HCT116 (cell line): ENCODE measurements at regions not wholly inside any gene's neighbourhood (a gene's known extent, or its start where the extent isn't known, plus 50 kb on each side); places are given as distances from the start of the nearest gene placed in this dataset.
"Not testable (repeated sequence)": the region's sequence is repeated elsewhere in the genome, so short reads cannot be mapped to it uniquely, and the experiment has no call there.

Source experiments
- ATAC-seq: fragments of 200-7000 bp; cut with Tn5 transposase; 2 replicates; pipeline ENCODE4 v1.9.1; 2020; ENCODE audit warnings: mild to moderate bottlenecking, moderate library complexity
- BruUV-seq: library from RNA; stranded (reverse); fragments of 400-500 nt; replicated peaks from 2 replicates; lab custom pipeline; 2021; lab: Mats Ljungman, UMichigan
- CTCF ChIA-PET: fragments of 300-600 bp; sonication (Branson Sonifier 250); formaldehyde crosslinking; loops from one replicate; lab custom pipeline; 2021; ENCODE audit warnings: antibody characterized with exemption; lab: Charles Lee
- POLR2A ChIA-PET: fragments of 300-600, 350-600 bp; sonication (Branson Sonifier 250); formaldehyde crosslinking; loops from one replicate; lab custom pipeline; 2021; ENCODE audit warnings: antibody characterized with exemption; lab: Charles Lee
- RAD21 ChIA-PET, 2 experiments: fragments of 300-600 bp; sonication (Branson Sonifier 250); formaldehyde crosslinking; loops; one replicate each; lab custom pipeline; 2023; ENCODE audit warnings: low total read pairs in 2 of 2; ENCODE audit not compliant: uncharacterized antibody in 2 of 2, unreplicated experiment in 2 of 2, low non-redundant PET in 1 of 2; lab: Charles Lee
- DNase-seq: peaks from one replicate; pipeline ENCODE4 v3.0.0-alpha.2; 2010; ENCODE audit warnings: low read depth, low spot score
- H2AFZ ChIP-seq: fragments of 200-600 bp; shearing (Covaris generic), sonication (generic); 2 replicates; pipeline ENCODE4 v1.6.1; 2017; ENCODE audit warnings: low read depth, mixed run types, mixed read lengths, antibody characterized with exemption, low read length; ENCODE audit not compliant: poor library complexity, severe bottlenecking
- H3K27ac ChIP-seq: 2 replicates; pipeline ENCODE4 v1.5.1; 2012; ENCODE audit warnings: low read depth, low read length
- H3K27me3 ChIP-seq: fragments of 200-600 bp; sonication (generic); 2 replicates; pipeline ENCODE4 v1.6.1; 2016; ENCODE audit warnings: mixed run types, low read length, mixed read lengths; ENCODE audit not compliant: insufficient read depth
- H3K36me3 ChIP-seq, 2 experiments: fragments of 200-500 bp in 1 of 2; fragments of 200-600 bp in 1 of 2; sonication (Bioruptor generic) in 1 of 2; sonication (generic) in 1 of 2; 2 replicates each; pipeline versions ENCODE4 v1.5.1 to v1.6.1; 2014 to 2016; ENCODE audit warnings: low read length in 2 of 2, inconsistent platforms in 1 of 2, mixed read lengths in 1 of 2, mixed run types in 1 of 2; ENCODE audit not compliant: insufficient read depth in 2 of 2, control insufficient read depth in 1 of 2
- H3K4me1 ChIP-seq, 2 experiments: fragments of 200-600 bp in 1 of 2; sonication (generic) in 1 of 2; 2 replicates each; pipeline versions ENCODE4 v1.5.1 to v1.6.1; 2012 to 2017; ENCODE audit warnings: low read length in 2 of 2, inconsistent platforms in 1 of 2, mild to moderate bottlenecking in 1 of 2, mixed read lengths in 1 of 2, mixed run types in 1 of 2, moderate library complexity in 1 of 2; ENCODE audit not compliant: insufficient read depth in 2 of 2, control insufficient read depth in 1 of 2
- H3K4me2 ChIP-seq: fragments of 200-600 bp; sonication (generic); 2 replicates; pipeline ENCODE4 v1.6.1; 2017; ENCODE audit warnings: mixed run types, low read length, mixed read lengths
- H3K4me3 ChIP-seq, 2 experiments: fragments of 200-600 bp in 1 of 2; sonication (generic) in 1 of 2; replicated peaks in 1 of 2; 2 replicates each; pipeline ENCODE4 v1.5.1; 2011 to 2016; ENCODE audit warnings: low read length in 2 of 2, control low read depth in 1 of 2, low read depth in 1 of 2, mild to moderate bottlenecking in 1 of 2, mixed read lengths in 1 of 2, mixed run types in 1 of 2
- H3K79me2 ChIP-seq: fragments of 200-600 bp; sonication (generic); 2 replicates; pipeline ENCODE4 v1.6.1; 2017; ENCODE audit warnings: mild to moderate bottlenecking, mixed run types, low read length, moderate library complexity, mixed read lengths; ENCODE audit not compliant: insufficient read depth
- H3K9ac ChIP-seq: fragments of 200-600 bp; sonication (generic); 2 replicates; pipeline ENCODE4 v1.6.1; 2016; ENCODE audit warnings: low read length, mixed read lengths
- H3K9me2 ChIP-seq: fragments of 200-600 bp; sonication (generic), shearing (Covaris generic); 2 replicates; pipeline ENCODE4 v1.6.1; 2017; ENCODE audit warnings: mixed run types, mild to moderate bottlenecking, moderate library complexity; ENCODE audit not compliant: insufficient read depth
- H3K9me3 ChIP-seq, 2 experiments: fragments of 200-500 bp in 1 of 2; fragments of 200-600 bp in 1 of 2; sonication (Bioruptor generic) in 1 of 2; sonication (generic) in 1 of 2; 2 replicates each; pipeline ENCODE4 v1.6.1; 2014 to 2017; ENCODE audit warnings: low read length in 2 of 2, mixed read lengths in 2 of 2, inconsistent platforms in 1 of 2, low read depth in 1 of 2, mild to moderate bottlenecking in 1 of 2, mixed run types in 1 of 2, moderate library complexity in 1 of 2; ENCODE audit not compliant: control insufficient read depth in 1 of 2, insufficient read depth in 1 of 2
- H4K20me1 ChIP-seq: fragments of 200-600 bp; sonication (generic), shearing (Covaris generic); 2 replicates; pipeline ENCODE4 v1.6.1; 2017; ENCODE audit warnings: mixed run types, mild to moderate bottlenecking, moderate library complexity; ENCODE audit not compliant: insufficient read depth
- CBX3 ChIP-seq: IDR thresholded peaks from 2 replicates; pipeline ENCODE4 v1.6.1; 2012; ENCODE audit warnings: low read depth
- CEBPB ChIP-seq: IDR thresholded peaks from 2 replicates; pipeline ENCODE4 v1.6.1; 2012; ENCODE audit warnings: low read depth
- EGR1 ChIP-seq: IDR thresholded peaks from 2 replicates; pipeline ENCODE4 v1.6.1; 2012; ENCODE audit warnings: low read depth
- ELF1 ChIP-seq: IDR thresholded peaks from 2 replicates; pipeline ENCODE4 v1.6.1; 2012; ENCODE audit warnings: low read depth, borderline replicate concordance
- EZH2 ChIP-seq: fragments of 200-600 bp; sonication (generic); IDR thresholded peaks from 2 replicates; pipeline ENCODE4 v1.6.1; 2017; ENCODE audit warnings: antibody characterized with exemption, mixed run types
- EZH2phosphoT487 ChIP-seq: fragments of 200-600 bp; IDR thresholded peaks from 2 replicates; pipeline ENCODE4 v1.6.1; 2018; ENCODE audit warnings: antibody characterized with exemption, borderline replicate concordance
- FOSL1 ChIP-seq: IDR thresholded peaks from 2 replicates; pipeline ENCODE4 v1.6.1; 2012; ENCODE audit warnings: low read depth
- POLR2A ChIP-seq: IDR thresholded peaks from 2 replicates; pipeline ENCODE4 v1.7.0; 2011; ENCODE audit warnings: borderline replicate concordance; ENCODE audit not compliant: insufficient read depth, insufficient read length; ENCODE audit errors: extremely low read depth
- POLR2AphosphoS5 ChIP-seq: IDR thresholded peaks from 2 replicates; pipeline ENCODE4 v1.6.1; 2011; ENCODE audit warnings: mild to moderate bottlenecking, low read depth, low read length, moderate library complexity
- RAD21 ChIP-seq: IDR thresholded peaks from 2 replicates; pipeline ENCODE4 v1.6.1; 2012; ENCODE audit warnings: low read depth, mild to moderate bottlenecking
- REST ChIP-seq: IDR thresholded peaks from 2 replicates; pipeline ENCODE4 v1.6.1; 2012; ENCODE audit warnings: low read depth
- SIN3A ChIP-seq: IDR thresholded peaks from 2 replicates; pipeline ENCODE4 v1.6.1; 2012; ENCODE audit warnings: low read depth
- ZBTB33 ChIP-seq: IDR thresholded peaks from 2 replicates; pipeline ENCODE4 v1.6.1; 2011; ENCODE audit warnings: mild to moderate bottlenecking, low read length, moderate library complexity; ENCODE audit not compliant: insufficient replicate concordance; ENCODE audit errors: extremely low read depth
- ZFX ChIP-seq: fragments of 450-650 bp; IDR thresholded peaks from 2 replicates; pipeline ENCODE4 v1.6.1; 2017
- ZNF274 ChIP-seq: fragments of 200-500 bp; sonication (Bioruptor generic); IDR thresholded peaks from 2 replicates; pipeline ENCODE4 v1.6.1; 2014; ENCODE audit warnings: mild to moderate bottlenecking, low read depth, low read length, inconsistent platforms
- intact Hi-C: fragments of 100-400 bp; cut with micrococcal nuclease; formaldehyde crosslinking; loops from 2 replicates; pipeline ENCODE4 v1.10.0; 2022
- TF ChIP-seq, protein P1 (sequence below): IDR thresholded peaks from 2 replicates; pipeline ENCODE4 v1.6.1; 2012

DNA sequence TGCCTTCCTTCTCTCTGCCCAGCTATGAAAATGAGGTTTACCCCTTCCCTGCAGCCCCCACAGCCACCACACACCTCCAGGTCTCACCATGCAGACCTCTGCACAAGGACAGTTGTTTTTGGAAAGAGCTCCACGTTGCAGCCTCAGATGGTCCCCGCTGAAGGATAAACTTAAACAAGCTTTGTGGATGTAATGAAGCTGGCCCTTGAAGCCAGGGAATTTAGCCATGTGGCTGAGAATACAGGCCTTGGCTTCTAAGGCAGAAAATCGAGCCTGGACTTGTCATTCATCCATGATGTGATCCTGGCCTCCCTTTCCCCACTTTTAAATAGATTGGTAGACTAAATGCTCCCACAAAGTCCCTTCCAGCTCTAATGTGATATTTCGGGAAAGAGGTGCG lies 79.4 kb downstream of the TBX3 start:
- Histone ChIP-seq H3K4me2 (no peak overlapping the region), H3K27me3 (no peaks in the 10 kb centered on the region), H3K79me2 (no peaks in the 10 kb centered on the region), H3K27ac (no peak overlapping the region), H2AFZ (no peak overlapping the region)
- RAD21 ChIA-PET: no interaction called here
- intact Hi-C loops: no loop called here
- TF ChIP-seq ZNF274 (no peak), CEBPB (no peak), POLR2AphosphoS5 (no peak), POLR2A (no peak), EZH2phosphoT487 (no peak), CBX3 (no peak), FOSL1 (no peak), ZFX (no peak), EZH2 (no peak), RAD21 (no peak), SIN3A (no peak), ELF1 (no peak), ZBTB33 (no peak), EGR1 (no peak), REST (no peak)
- TF ChIP-seq, protein P1, sequence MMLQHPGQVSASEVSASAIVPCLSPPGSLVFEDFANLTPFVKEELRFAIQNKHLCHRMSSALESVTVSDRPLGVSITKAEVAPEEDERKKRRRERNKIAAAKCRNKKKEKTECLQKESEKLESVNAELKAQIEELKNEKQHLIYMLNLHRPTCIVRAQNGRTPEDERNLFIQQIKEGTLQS: no peak
- TF ChIP-seq, all 23 proteins: peak for 0
- Histone ChIP-seq H3K9ac (no peak overlapping the region), H4K20me1 (no peaks in the 10 kb centered on the region), H3K9me2 (no peaks in the 10 kb centered on the region), H3K4me3 (no peak overlapping the region), H3K9me3 (no peaks in the 10 kb centered on the region), H3K36me3 (no peaks in the 10 kb centered on the region), H3K4me1 (no peaks in the 10 kb centered on the region)
- ATAC-seq (no peak), DNase-seq (no peak)
- CTCF ChIA-PET: no interaction called here
- BruUV-seq: no TSS peak
- POLR2A ChIA-PET: no interaction called here

- not testable (repeated sequence) for BruUV-seq
Measured at GRCh38 chr12:114600584-114600983, 83.4 kb downstream of the TBX3 start.

More at GRCh38 chr12:114600584-114600983, 83.4 kb downstream of the TBX3 start:
- RAD21 ChIA-PET, ATAC-seq, H3K9ac ChIP-seq, H3K79me2 ChIP-seq, H3K9me2 ChIP-seq, H4K20me1 ChIP-seq, DNase-seq, H3K4me2 ChIP-seq, intact Hi-C loops, H3K4me3 ChIP-seq, H2AFZ ChIP-seq, H3K4me1 ChIP-seq, POLR2A ChIA-PET, H3K36me3 ChIP-seq, H3K27ac ChIP-seq, H3K9me3 ChIP-seq, H3K27me3 ChIP-seq: not testable (repeated sequence)
- CTCF ChIA-PET: interaction anchor here (1.0 kb wide), 1 partner anchor 25 kb away, joined by 3 read pairs; no protein-coding TSS in a partner anchor
